ENCODE measurements at regions not wholly inside any gene's neighbourhood (a gene's known extent, or its start where the extent isn't known, plus 50 kb on each side); places are given as distances from the start of the nearest gene placed in this dataset.

DNA sequence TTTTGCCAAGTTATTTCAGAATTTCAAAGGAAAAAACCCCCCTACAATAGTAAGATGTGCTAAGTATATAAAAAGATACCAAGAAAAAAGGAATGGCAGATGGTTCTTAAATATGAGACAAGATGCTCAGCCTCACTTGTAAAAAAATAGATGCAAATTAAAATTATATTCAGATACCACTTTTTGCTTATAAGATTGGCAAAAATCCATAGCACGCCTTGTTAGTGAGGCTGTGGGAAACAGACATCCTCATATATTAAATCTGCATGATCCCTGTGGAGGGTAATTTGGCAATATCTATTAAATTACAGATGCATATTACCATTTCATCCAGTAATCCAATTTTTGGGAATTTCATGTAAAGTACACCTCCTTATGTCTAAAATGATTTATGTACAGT lies 62.5 kb upstream of the PDHA1 start:
- TF ChIP-seq, protein P1, sequence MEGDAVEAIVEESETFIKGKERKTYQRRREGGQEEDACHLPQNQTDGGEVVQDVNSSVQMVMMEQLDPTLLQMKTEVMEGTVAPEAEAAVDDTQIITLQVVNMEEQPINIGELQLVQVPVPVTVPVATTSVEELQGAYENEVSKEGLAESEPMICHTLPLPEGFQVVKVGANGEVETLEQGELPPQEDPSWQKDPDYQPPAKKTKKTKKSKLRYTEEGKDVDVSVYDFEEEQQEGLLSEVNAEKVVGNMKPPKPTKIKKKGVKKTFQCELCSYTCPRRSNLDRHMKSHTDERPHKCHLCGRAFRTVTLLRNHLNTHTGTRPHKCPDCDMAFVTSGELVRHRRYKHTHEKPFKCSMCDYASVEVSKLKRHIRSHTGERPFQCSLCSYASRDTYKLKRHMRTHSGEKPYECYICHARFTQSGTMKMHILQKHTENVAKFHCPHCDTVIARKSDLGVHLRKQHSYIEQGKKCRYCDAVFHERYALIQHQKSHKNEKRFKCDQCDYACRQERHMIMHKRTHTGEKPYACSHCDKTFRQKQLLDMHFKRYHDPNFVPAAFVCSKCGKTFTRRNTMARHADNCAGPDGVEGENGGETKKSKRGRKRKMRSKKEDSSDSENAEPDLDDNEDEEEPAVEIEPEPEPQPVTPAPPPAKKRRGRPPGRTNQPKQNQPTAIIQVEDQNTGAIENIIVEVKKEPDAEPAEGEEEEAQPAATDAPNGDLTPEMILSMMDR (IDR thresholded peaks at IDR 0.05; ENCODE audit: insufficient read depth, low read length) = no peak
- no peak for TF ChIP-seq SPI1 (IDR thresholded peaks at IDR 0.05; ENCODE audit: borderline replicate concordance, low read depth)
